ENCODE measurements at regions not wholly inside any gene's neighbourhood (a gene's known extent, or its start where the extent isn't known, plus 50 kb on each side); places are given as distances from the start of the nearest gene placed in this dataset.

DNA sequence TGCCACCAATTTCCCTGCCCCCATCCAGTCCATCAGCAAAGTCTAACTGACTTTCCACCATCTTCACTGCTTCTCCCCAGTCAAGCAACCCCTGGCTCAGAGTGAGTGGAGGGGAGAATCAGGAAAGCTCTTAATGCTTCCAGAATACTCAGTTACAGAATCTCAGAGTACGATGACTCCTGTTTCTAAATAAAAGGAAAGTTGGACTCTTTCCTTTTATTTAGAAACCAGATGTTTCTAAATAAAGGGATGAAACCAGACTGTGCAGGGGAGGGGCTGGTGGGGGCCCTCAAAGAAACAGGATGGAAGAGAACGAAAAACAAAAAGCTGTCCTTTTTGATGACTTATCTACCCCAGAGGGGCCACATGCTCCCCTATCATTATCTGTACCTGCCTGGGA lies 85.2 kb upstream of the PPM1J start:
- intact Hi-C loops (cut with DNase I), result loop anchor here in 2 of 3 donors (5.0 kb wide), 2 partner anchors 78 to 83 kb away; partner anchors contain the start of gene PPM1J (in 1 of the 2)
- FAIRE-seq, result no peak
- WGBS, 2 donors, result 58 to 69% methylated on average over 2 of the region's 2 CpGs

DNA sequence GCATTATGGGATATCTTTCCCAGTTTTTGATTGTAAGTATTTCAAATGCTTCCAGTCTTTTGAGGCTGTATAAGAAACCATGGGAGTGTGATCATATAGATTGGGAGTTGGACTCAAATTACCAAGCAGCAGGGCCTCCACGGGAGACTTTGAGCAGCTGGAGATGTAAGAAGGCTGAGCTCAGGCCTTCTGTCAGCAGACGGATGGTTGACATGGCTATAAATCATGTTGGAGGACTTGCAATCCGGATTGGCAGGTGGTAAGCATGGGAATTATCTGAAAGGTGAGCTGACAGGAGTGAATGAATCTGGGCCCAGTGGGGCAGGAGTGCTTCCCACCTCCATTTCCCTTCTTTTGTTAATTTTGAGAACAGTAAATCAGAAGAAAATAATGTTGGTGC lies 83.2 kb upstream of the PPM1J start:
- Histone ChIP-seq H3K9me3 (no peaks in the 10 kb centered on the region), H3K27me3 (no peaks in the 10 kb centered on the region), H3K27ac (no peak overlapping the region), H3K4me1 (peaks cover 0 to 3% (median 0%) of the 10 kb centered on the region in 3 donors), H3K36me3 (no peaks in the 10 kb centered on the region), H3K4me3 (no peak overlapping the region)
- TF ChIP-seq, protein P1, sequence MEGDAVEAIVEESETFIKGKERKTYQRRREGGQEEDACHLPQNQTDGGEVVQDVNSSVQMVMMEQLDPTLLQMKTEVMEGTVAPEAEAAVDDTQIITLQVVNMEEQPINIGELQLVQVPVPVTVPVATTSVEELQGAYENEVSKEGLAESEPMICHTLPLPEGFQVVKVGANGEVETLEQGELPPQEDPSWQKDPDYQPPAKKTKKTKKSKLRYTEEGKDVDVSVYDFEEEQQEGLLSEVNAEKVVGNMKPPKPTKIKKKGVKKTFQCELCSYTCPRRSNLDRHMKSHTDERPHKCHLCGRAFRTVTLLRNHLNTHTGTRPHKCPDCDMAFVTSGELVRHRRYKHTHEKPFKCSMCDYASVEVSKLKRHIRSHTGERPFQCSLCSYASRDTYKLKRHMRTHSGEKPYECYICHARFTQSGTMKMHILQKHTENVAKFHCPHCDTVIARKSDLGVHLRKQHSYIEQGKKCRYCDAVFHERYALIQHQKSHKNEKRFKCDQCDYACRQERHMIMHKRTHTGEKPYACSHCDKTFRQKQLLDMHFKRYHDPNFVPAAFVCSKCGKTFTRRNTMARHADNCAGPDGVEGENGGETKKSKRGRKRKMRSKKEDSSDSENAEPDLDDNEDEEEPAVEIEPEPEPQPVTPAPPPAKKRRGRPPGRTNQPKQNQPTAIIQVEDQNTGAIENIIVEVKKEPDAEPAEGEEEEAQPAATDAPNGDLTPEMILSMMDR (IDR thresholded peaks at IDR 0.05), result no peak
- WGBS, 2 donors, result 71 to 75% methylated on average over 3 of the region's 3 CpGs
- intact Hi-C loops (cut with DNase I), result no loop called here
- DNase-seq (no peak), FAIRE-seq (no peak), ATAC-seq (no peak)

More for the DNA sequence above, 85.2 kb upstream of the PPM1J start:
- DNase-seq, result no peak
- TF ChIP-seq, protein P1 (IDR thresholded peaks at IDR 0.05), result no peak
- H3K4me3 ChIP-seq, result no peak overlapping the region
- ATAC-seq, result no peak
- peaks cover 0 to 3% (median 0%) of the 10 kb centered on the region in 3 donors for H3K4me1 ChIP-seq
- no peak overlapping the region for H3K27ac ChIP-seq
- no peaks in the 10 kb centered on the region for H3K27me3 ChIP-seq
- no peaks in the 10 kb centered on the region for H3K9me3 ChIP-seq
- no peaks in the 10 kb centered on the region for H3K36me3 ChIP-seq

DNA sequence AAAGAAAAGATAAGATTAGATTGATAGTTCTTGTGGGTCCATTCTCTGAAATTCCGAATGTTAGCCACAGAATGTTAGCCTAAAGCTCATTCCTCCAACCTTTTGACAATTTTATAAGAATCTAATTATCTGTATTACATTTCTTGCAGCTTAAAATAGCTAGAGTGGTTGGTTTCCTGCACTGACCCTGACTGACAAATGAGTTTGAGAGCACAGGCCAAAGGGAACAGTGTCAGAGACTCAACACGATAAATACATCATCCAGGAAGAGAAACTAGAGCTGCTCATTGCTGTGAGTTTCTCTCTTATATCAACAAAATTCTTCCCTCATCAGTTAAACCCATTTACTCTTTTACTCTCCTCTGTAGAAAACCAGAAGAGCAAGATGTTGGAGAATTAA lies 82.1 kb upstream of the PPM1J start:
- Histone ChIP-seq H3K9me3 (no peaks in the 10 kb centered on the region), H3K4me1 (peaks cover 0 to 3% (median 0%) of the 10 kb centered on the region in 3 donors), H3K27ac (no peak overlapping the region), H3K4me3 (no peak overlapping the region), H3K27me3 (no peaks in the 10 kb centered on the region), H3K36me3 (no peaks in the 10 kb centered on the region)
- intact Hi-C loops (cut with DNase I), result no loop called here
- TF ChIP-seq, protein P1 (IDR thresholded peaks at IDR 0.05), result no peak
- no peak for FAIRE-seq
- WGBS, 2 donors, result 78 to 86% methylated on average over 2 of the region's 2 CpGs
- DNase-seq, result no peak
- no peak for ATAC-seq

DNA sequence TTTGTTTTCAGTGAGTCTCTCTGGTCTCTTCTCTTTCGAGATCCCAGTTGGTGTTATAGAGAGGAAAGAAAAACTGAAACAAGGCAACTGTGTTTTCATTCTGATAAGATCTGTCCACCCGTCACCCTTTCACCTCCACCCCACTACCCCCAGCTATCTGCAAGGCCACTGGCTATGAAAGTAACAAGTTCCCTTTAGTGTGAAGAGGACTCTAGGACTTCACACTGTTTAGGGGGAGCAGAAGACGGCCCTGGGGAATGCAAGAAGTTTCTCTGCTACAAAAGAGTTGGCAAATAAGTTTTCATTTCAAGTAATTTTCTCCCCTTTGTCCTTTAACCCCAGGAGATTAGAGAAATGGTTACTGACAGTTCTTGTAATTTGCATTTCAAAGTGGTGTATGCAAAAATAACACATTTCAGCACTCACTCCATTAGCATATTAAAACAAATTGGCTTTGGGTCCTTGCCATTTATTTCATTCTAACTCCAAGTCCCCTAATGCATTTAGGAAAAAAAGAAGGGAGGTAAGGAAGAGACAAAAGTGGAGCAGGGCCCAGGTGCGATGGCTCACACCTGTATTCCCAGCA lies 79.6 kb upstream of the PPM1J start:
- FAIRE-seq (no peak), DNase-seq (no peak), ATAC-seq (peak in 1 of 4 donors; percentile 42)
- no peaks in the 10 kb centered on the region for H3K36me3 ChIP-seq
- TF ChIP-seq, protein P1 (IDR thresholded peaks at IDR 0.05), result no peak
- peak overlapping the region in 2 of 4 donors; percentile 24 for H3K27ac ChIP-seq
- intact Hi-C loops (cut with DNase I), result no loop called here
- no peak overlapping the region for H3K4me3 ChIP-seq
- H3K9me3 ChIP-seq, result no peaks in the 10 kb centered on the region
- H3K4me1 ChIP-seq, result peaks cover 0 to 3% (median 0%) of the 10 kb centered on the region in 3 donors
- no peaks in the 10 kb centered on the region for H3K27me3 ChIP-seq
- WGBS, 2 donors, result 60 to 63% methylated on average over 4 of the region's 4 CpGs
